ENCODE measurements at regions not wholly inside any gene's neighbourhood (a gene's known extent, or its start where the extent isn't known, plus 50 kb on each side); places are given as distances from the start of the nearest gene placed in this dataset.

GRCh38 chr3:106421909-106422308 is 553.1 kb upstream of the CBLB start:
- no peak for TF ChIP-seq YY1 (IDR thresholded peaks at IDR 0.05; ENCODE audit: insufficient read depth, insufficient read length)
- no peak for TF ChIP-seq SUZ12 (IDR thresholded peaks at IDR 0.05; ENCODE audit: extremely low read depth, insufficient read depth, insufficient read length)
- no peak for TF ChIP-seq ZNF274 (IDR thresholded peaks at IDR 0.05; ENCODE audit: low read depth, low read length)
